GM12875 (cell line): ENCODE measurements at regions not wholly inside any gene's neighbourhood (a gene's known extent, or its start where the extent isn't known, plus 50 kb on each side); places are given as distances from the start of the nearest gene placed in this dataset.

Source experiments
- H3K4me3 ChIP-seq: one replicate; pipeline ENCODE4 v1.5.1; 2011; ENCODE audit warnings: low read depth, low read length, control low read depth
- TF ChIP-seq, protein P1 (sequence below): IDR thresholded peaks from 2 replicates; pipeline ENCODE4 v1.5.1; 2011; ENCODE audit warnings: low read depth, mild to moderate bottlenecking, control low read depth, inconsistent platforms, low read length, moderate library complexity, borderline replicate concordance; ENCODE audit not compliant: insufficient read depth

DNA sequence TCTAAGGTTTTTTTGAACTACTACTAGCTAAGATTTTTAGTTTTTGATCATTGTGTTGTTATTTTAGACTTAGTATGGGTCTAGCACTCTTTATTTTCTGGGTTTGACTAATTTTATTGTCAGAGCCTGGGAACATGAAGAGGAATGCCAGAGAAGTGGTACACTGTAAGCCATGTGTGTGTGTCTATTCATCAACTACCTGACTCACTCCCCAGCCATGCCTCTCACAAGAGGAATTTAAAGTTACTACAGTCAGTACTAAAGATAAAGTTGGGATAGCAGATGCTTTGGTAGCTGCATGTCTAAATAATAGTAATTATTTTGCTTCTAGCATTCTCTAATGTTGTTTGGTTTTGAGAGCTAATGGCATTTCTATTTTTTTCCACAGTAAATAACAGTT, 264.8 kb downstream of the CSNK1G3 start:
- no peak overlapping the region for H3K4me3 ChIP-seq
- TF ChIP-seq, protein P1, sequence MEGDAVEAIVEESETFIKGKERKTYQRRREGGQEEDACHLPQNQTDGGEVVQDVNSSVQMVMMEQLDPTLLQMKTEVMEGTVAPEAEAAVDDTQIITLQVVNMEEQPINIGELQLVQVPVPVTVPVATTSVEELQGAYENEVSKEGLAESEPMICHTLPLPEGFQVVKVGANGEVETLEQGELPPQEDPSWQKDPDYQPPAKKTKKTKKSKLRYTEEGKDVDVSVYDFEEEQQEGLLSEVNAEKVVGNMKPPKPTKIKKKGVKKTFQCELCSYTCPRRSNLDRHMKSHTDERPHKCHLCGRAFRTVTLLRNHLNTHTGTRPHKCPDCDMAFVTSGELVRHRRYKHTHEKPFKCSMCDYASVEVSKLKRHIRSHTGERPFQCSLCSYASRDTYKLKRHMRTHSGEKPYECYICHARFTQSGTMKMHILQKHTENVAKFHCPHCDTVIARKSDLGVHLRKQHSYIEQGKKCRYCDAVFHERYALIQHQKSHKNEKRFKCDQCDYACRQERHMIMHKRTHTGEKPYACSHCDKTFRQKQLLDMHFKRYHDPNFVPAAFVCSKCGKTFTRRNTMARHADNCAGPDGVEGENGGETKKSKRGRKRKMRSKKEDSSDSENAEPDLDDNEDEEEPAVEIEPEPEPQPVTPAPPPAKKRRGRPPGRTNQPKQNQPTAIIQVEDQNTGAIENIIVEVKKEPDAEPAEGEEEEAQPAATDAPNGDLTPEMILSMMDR, result no peak

DNA sequence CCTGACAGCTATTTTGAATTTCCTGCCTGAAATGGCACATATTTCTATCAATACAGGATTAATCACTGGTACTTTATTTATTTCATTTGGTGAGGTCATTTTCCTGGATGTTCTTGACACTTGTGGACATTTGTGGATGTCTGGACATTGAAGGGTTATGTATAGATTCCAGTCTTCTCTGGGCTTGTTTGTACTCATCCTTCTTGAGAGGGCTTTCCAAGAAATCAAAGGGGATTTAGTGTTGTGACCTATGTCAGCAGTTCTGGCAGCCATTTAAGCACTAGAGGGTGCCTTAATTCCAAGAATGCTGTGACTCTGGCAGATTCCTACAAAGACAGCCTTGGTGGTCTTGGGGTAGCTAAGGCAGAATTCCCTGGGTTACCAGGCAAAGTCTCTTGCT, 259.7 kb downstream of the CSNK1G3 start:
- TF ChIP-seq, protein P1, result no peak
- H3K4me3 ChIP-seq, result no peak overlapping the region

DNA sequence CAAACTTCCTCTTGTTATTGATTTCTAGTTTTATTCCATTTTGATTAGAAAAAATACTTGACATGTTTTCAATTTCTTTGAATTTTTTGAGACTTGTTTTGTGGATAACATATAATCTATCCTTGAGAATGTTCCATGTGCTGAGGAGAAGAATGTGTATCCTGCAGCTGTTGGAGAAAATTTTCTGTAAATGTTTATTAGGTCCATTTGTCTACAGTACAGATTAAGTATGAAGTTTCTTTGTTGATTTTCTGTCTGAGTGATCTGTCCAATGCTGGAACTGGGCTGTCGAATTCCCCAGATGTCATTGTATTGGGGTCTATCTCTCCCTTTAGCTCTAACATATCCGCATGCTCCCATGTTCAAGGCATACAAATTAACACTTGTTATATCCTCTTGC, 251.2 kb downstream of the CSNK1G3 start:
- TF ChIP-seq, protein P1, result no peak
- no peak overlapping the region for H3K4me3 ChIP-seq

DNA sequence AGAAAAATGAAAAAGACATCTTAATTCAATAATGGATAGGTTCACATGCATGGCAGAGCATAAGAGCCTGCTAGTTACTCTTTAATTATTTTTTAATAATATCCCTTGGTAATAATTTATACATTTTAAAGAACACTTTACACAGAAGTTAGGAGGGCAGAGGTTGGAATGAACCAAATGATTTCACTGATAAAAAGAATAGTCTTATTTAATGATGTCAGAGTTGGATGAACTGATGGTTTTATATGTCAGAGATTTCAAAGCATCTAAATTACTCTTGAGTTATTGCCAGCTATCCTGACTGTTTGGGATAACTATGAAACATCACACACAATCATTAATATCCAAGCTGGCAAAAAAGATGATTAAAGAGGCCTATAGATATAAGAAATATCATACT, 244.8 kb downstream of the CSNK1G3 start:
- no peak overlapping the region for H3K4me3 ChIP-seq
- TF ChIP-seq, protein P1, result no peak

DNA sequence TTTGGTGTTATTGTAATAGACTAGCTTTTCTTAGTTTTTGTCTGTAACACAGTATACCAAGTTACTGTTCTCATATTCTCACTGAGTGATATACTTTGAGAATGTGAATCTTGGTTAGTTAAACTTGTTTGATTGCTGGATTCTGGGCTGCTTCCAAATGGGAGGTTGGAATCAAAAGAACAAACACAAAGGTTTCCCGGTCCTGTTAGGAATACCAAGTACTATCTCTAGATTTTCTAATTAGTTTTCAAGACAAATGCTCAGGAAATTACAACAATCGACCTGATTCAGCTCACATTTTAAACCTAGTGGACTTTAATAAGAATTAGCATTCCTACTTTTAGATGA, 244.3 kb downstream of the CSNK1G3 start:
- TF ChIP-seq, protein P1, result no peak
- no peak overlapping the region for H3K4me3 ChIP-seq

DNA sequence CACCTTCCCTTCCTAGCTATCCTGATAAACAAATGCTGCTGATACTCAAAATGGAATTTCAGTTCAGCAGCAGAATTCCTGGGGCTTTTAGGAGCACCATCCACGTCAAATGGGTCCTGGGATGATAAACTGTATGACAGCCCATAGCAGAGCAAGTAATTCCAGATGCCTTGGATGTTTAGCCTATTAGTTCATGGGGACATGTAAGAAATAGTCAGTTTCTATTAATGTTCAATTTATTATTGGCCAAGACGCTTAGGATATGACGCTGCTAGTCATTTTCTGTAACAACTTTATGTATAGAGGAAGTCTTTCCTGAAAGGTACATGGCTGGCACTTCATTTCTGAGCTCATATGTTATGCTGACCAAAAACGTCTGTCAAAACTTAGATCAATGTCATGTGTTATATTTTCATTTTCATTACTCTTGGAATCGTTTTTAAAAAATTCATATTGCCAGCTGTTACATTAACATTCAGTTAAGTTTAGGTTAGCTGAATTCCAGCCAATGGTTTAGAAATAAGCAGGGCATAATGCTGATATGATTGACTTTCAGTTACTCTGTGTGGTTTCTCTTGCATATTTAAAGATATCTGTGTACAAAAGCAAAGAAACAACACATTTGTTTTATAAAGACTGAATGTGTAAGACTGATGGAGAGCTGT, 243.8 kb downstream of the CSNK1G3 start:
- TF ChIP-seq, protein P1, result no peak
- no peak overlapping the region for H3K4me3 ChIP-seq

DNA sequence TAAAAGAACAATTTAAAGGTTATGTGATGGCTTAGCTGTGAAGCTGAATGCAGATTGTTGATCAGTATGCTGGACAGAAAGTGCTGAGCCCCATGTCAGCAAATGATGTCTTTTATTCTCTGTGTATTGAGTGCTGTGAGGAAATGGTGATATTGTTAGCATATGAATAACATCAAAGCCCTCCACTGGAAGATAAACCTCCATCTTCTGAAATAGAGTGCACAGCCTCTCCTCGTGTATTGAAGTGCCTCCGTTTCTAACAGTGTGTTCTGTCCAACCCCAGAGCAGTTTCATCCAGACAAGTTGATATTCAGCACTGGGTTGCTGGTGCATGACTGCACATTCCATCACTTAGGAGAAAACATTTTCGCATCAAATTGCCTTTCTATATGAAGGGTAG, 242.9 kb downstream of the CSNK1G3 start:
- TF ChIP-seq, protein P1, result no peak
- no peak overlapping the region for H3K4me3 ChIP-seq
